Endothelial cell (in vitro differentiated cells): ENCODE measurements at regions not wholly inside any gene's neighbourhood (a gene's known extent, or its start where the extent isn't known, plus 50 kb on each side); places are given as distances from the start of the nearest gene placed in this dataset.

Experiments used
- DNase-seq: peaks from one replicate; pipeline ENCODE4 v3.0.0; 2021; ENCODE audit warnings: low spot score
- H3K27ac Mint-ChIP-seq: one replicate; pipeline ENCODE4 v1.8.0; 2021; ENCODE audit warnings: mixed read lengths, inconsistent platforms; ENCODE audit not compliant: unreplicated experiment
- H3K27me3 Mint-ChIP-seq: one replicate; pipeline ENCODE4 v1.8.0; 2021; ENCODE audit warnings: mild to moderate bottlenecking, moderate library complexity, mixed read lengths, inconsistent platforms; ENCODE audit not compliant: unreplicated experiment
- H3K36me3 Mint-ChIP-seq: one replicate; pipeline ENCODE4 v1.8.0; 2021; ENCODE audit warnings: mild to moderate bottlenecking, low read depth, mixed read lengths, inconsistent platforms; ENCODE audit not compliant: unreplicated experiment
- H3K4me1 Mint-ChIP-seq: one replicate; pipeline ENCODE4 v1.8.0; 2021; ENCODE audit warnings: mild to moderate bottlenecking, mixed read lengths, inconsistent platforms; ENCODE audit not compliant: unreplicated experiment
- H3K4me3 Mint-ChIP-seq: one replicate; pipeline ENCODE4 v1.8.0; 2021; ENCODE audit warnings: mild to moderate bottlenecking, mixed read lengths, inconsistent platforms; ENCODE audit not compliant: unreplicated experiment
- H3K9me3 Mint-ChIP-seq: one replicate; pipeline ENCODE4 v1.8.0; 2021; ENCODE audit warnings: mixed read lengths, inconsistent platforms; ENCODE audit not compliant: unreplicated experiment
- TF ChIP-seq, protein P1 (sequence below): fragments of 200-600 bp; sonication (generic); IDR thresholded peaks from one replicate; pipeline ENCODE4 v1.5.0; 2021; ENCODE audit warnings: antibody characterized with exemption; ENCODE audit not compliant: unreplicated experiment

GRCh38 chr5:2320611-2321010, 430.9 kb downstream of the IRX2 start:
- TF ChIP-seq, protein P1, sequence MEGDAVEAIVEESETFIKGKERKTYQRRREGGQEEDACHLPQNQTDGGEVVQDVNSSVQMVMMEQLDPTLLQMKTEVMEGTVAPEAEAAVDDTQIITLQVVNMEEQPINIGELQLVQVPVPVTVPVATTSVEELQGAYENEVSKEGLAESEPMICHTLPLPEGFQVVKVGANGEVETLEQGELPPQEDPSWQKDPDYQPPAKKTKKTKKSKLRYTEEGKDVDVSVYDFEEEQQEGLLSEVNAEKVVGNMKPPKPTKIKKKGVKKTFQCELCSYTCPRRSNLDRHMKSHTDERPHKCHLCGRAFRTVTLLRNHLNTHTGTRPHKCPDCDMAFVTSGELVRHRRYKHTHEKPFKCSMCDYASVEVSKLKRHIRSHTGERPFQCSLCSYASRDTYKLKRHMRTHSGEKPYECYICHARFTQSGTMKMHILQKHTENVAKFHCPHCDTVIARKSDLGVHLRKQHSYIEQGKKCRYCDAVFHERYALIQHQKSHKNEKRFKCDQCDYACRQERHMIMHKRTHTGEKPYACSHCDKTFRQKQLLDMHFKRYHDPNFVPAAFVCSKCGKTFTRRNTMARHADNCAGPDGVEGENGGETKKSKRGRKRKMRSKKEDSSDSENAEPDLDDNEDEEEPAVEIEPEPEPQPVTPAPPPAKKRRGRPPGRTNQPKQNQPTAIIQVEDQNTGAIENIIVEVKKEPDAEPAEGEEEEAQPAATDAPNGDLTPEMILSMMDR, result no peak

GRCh38 chr5:2317540-2317939, 433.9 kb downstream of the IRX2 start:
- Mint-ChIP-seq H3K27me3 (no peaks in the 10 kb centered on the region), H3K9me3 (peaks cover 9% of the 10 kb centered on the region), H3K27ac (no peak overlapping the region), H3K4me3 (no peak overlapping the region), H3K4me1 (no peaks in the 10 kb centered on the region), H3K36me3 (no peaks in the 10 kb centered on the region)
- no peak for DNase-seq
- TF ChIP-seq, protein P1, result no peak

More at GRCh38 chr5:2320611-2321010, 430.9 kb downstream of the IRX2 start:
- no peak for DNase-seq
- H3K4me1 Mint-ChIP-seq, result no peaks in the 10 kb centered on the region
- no peak overlapping the region for H3K27ac Mint-ChIP-seq
- H3K27me3 Mint-ChIP-seq, result peaks cover 4% of the 10 kb centered on the region
- H3K36me3 Mint-ChIP-seq, result no peaks in the 10 kb centered on the region
- no peak overlapping the region for H3K4me3 Mint-ChIP-seq
- peaks cover 9% of the 10 kb centered on the region for H3K9me3 Mint-ChIP-seq

- H3K36me3 Mint-ChIP-seq, result peaks cover 6% of the 10 kb centered on the region
- H3K27ac Mint-ChIP-seq, result no peak overlapping the region
- DNase-seq, result no peak
- H3K9me3 Mint-ChIP-seq, result peaks cover 10% of the 10 kb centered on the region
- H3K27me3 Mint-ChIP-seq, result peaks cover 3% of the 10 kb centered on the region
- no peak overlapping the region for H3K4me3 Mint-ChIP-seq
- no peaks in the 10 kb centered on the region for H3K4me1 Mint-ChIP-seq
- TF ChIP-seq, protein P1, result no peak
Measured at GRCh38 chr5:2311851-2312250, 429.1 kb upstream of the IRX4 start.

DNA sequence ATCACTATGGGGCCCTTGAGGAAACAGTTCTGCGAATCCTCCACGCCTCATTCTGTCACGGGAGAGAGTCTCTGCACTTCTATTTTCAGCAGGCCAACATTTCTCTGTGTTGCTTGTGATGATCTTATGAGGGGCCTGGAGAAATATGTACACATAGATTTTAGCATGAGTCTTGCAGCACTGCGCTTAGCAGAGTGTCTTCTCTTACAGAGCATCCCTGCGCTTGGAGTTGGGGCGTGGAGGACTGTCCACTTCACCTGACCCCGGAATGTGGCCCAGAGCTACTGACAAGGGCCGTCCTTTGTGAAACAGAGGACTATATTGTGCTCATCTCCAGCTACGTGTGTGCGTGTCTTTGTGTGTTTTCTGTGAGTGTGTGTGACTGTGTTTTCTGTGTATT, 428.2 kb upstream of the IRX4 start:
- H3K4me1 Mint-ChIP-seq, result no peaks in the 10 kb centered on the region
- H3K27me3 Mint-ChIP-seq, result peaks cover 3% of the 10 kb centered on the region
- DNase-seq, result no peak
- TF ChIP-seq, protein P1, result no peak
- H3K27ac Mint-ChIP-seq, result no peak overlapping the region
- peaks cover 6% of the 10 kb centered on the region for H3K36me3 Mint-ChIP-seq
- H3K9me3 Mint-ChIP-seq, result peaks cover 10% of the 10 kb centered on the region
- H3K4me3 Mint-ChIP-seq, result no peak overlapping the region

DNA sequence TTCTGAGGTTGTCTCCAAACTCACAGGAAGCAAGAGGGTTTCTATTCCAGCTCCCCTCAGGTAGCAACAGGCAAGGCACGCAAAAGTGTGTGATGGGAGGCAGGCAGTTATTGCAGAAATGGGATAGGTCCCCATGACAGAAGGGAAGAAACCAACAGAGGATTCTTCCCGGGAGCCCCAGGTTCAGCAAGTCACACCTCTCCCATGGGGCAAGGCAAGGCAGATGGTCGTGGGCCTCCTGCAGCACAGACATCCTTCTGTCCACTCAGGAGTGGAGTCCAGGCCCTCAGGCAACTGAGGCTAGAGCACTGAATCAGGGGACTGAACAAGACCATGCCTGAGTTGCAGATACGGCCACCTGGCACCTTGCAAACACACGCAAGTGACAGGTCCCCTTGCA, 424.9 kb upstream of the IRX4 start:
- Mint-ChIP-seq H3K4me1 (no peaks in the 10 kb centered on the region), H3K4me3 (no peak overlapping the region), H3K36me3 (peaks cover 6% of the 10 kb centered on the region), H3K27me3 (peaks cover 3% of the 10 kb centered on the region), H3K27ac (no peak overlapping the region), H3K9me3 (peaks cover 10% of the 10 kb centered on the region)
- no peak for DNase-seq
- TF ChIP-seq, protein P1, result no peak
